GM18951 (cell line): ENCODE measurements at regions not wholly inside any gene's neighbourhood (a gene's known extent, or its start where the extent isn't known, plus 50 kb on each side); places are given as distances from the start of the nearest gene placed in this dataset.
"Not testable (repeated sequence)": the region's sequence is repeated elsewhere in the genome, so short reads cannot be mapped to it uniquely, and the experiment has no call there.

Source experiments
- POLR2A ChIP-seq: IDR thresholded peaks from 4 replicates; pipeline ENCODE4 v1.6.1; 2011; ENCODE audit warnings: mild to moderate bottlenecking; ENCODE audit not compliant: insufficient read length, insufficient read depth; ENCODE audit errors: extremely low read depth
- in situ Hi-C: fragments of 300-500 bp; cut with MboI; formaldehyde crosslinking; loops from one replicate; pipeline ENCODE4 v1.12.0; 2022; ENCODE audit warnings: low sequenced_read_pairs, mixed read lengths, inconsistent platforms; ENCODE audit not compliant: unreplicated experiment

- in situ Hi-C loops = no loop called here
- no peak for TF ChIP-seq POLR2A
Measured at GRCh38 chr1:199020051-199020450, 381.2 kb downstream of the PTPRC start.

DNA sequence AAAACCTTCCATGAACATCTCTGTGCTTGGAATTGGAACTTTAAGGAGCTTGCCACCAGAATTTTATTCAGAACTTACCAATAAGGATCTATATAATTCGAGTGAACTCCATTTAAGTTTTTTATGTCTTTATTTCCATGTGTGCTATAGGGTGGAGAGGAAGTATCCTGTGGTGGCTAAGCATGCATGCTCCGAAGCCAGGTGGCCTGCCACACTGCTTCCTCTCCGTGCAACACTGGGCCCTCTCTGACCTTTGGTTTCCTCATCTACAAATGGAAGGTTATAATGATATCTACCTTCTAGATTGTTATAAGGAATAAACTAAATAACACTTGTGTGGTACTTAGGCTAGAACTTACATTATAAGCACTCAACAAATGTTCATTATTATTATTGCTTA, 382.1 kb downstream of the PTPRC start:
- no peak for TF ChIP-seq POLR2A
- in situ Hi-C loops = no loop called here

DNA sequence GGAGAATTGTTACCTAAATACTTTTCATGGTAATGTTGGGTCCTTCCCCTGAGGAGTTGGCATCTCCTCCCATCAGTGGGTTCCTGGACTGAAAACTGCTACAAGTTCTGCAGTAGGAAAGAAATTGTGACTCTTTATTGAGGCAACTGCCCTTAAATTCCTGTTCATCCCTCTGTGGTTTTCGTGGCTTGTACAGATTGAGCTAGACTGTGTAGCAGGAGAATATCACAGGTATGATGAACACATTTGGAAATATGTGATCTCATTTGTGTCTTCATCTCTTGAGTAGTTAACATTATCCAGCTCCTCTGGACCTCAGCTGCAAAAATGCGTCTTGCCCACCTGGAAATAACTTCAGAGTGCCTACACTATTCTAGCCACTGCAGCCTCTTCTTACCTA, 390.6 kb downstream of the PTPRC start:
- no peak for TF ChIP-seq POLR2A
- in situ Hi-C loops = no loop called here

DNA sequence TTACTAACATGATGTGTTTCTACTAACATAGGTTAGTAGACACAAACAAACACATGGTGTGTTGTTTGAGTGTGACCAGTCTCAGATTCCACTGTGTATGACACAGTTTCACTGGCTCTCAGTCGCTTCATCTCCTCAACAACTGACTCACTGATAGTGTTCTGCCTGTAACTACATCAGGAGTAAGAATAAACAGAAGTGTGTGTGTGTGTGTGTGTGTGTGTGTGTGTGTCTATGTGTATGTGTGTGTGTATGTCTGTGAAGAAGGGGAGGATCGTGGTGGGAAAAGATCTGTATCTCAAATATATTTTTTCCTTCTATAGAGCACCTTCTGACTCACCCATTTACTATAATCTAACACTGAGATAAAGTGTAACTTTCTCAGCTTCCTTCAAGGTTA, 391.0 kb downstream of the PTPRC start:
- in situ Hi-C loops = no loop called here
- TF ChIP-seq POLR2A = no peak

- in situ Hi-C loops = not testable (repeated sequence)
Measured at GRCh38 chr1:199030541-199030940, 391.7 kb downstream of the PTPRC start.

DNA sequence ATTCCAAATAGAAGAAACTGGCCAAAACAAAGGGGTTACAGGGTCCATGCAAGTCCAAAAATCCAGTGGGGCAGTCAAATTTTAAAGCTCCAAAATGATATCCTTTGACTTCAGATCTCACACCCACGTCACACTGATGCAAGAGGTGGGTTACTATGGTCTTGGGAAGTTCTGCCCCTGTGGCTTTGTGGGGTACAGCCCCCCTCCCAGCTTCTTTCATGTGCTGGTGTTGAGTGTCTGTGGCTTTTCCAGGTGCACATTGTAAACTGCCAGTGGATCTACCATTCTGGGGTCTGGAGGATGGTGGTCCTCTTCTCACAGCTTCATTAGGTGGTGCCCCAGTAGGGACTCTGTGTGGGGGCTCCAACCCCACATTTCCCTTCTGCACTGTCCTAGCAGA, 392.3 kb downstream of the PTPRC start:
- in situ Hi-C loops = not testable (repeated sequence)

- in situ Hi-C loops = not testable (repeated sequence)
Measured at GRCh38 chr1:199032479-199032878, 393.6 kb downstream of the PTPRC start.

GRCh38 chr1:199033661-199034060, 394.8 kb downstream of the PTPRC start:
- in situ Hi-C loops = no loop called here
- no peak for TF ChIP-seq POLR2A

GRCh38 chr1:199038156-199038555, 399.3 kb downstream of the PTPRC start:
- in situ Hi-C loops = no loop called here
- TF ChIP-seq POLR2A = no peak

DNA sequence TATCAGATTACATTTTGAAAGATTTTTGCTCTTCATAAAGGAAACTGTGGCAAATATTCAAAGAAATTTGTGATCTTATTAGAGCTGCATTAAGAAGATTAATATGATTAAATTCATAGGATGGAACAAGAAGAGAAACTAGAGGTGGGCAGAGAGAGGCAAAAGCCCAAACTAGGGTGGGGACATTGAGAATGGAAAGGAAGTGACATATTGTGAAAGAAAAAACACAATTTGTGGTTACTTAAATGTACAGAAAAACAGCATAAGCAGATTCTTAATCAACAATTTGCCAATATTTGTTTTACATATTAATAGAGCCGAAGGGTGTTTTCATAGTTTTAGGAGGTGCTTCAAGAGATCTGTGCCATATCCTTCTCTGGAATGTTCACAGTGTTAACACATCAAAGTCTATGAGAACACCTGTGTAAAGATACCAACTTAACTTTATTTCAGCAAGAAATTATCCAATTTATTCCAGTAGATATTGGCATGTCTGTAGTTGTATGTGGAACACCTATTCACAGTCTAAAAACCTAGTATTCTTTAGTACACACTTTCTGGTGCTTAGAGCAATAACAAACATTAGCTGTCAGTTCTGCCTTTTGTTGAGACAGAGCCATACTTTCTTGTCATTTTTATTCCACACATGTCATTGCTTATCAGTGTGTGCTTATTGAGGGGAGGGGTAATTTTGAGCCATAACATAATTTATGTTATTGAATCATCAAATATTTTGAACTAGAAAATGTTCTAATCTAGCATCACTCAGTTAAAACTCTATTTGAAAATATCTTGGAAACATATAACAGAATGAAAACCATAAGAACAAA, 401.5 kb downstream of the PTPRC start:
- no peak for TF ChIP-seq POLR2A
- in situ Hi-C loops = no loop called here

GRCh38 chr1:199041173-199041914, 402.5 kb downstream of the PTPRC start:
- in situ Hi-C loops = no loop called here
- no peak for TF ChIP-seq POLR2A

GRCh38 chr1:199042193-199042592, 403.4 kb downstream of the PTPRC start:
- TF ChIP-seq POLR2A = no peak
- in situ Hi-C loops = no loop called here

DNA sequence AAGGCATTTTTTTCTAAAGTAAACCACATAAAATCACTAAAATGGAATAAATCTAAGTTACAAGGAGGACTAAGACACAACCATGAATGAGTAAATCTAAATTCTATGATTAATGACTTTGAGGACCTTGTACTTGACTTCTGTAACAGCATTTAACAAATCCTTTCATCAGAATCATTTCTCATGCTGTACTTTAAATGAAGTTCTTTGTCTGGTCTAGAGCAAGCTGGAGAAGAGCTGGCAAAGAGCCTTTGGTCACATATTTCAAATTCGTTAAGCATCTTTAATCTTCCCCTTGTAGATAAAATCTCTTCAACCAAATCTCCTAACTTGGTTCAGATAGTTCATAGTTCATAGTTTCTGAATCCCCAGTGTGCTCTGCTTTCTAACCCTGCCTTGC, 405.4 kb downstream of the PTPRC start:
- in situ Hi-C loops = no loop called here
- TF ChIP-seq POLR2A = no peak

DNA sequence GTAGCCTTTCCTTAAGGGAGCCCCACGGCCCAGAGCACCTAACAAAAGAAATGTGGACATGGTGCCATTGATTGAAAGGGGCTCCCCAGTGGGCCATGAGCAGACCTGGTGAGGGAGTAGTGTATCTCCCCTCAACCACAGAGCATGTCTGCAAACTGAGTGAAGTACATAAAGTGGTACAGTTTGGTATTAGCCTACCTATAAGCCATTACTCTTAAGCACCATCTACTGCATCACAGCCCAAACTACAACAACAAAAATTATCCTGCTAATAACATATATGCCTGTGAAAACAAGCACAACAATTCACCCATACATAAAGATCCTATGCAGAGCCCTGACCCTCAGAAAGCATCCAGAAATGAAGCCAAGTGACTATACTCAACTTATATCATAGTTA, 407.8 kb downstream of the PTPRC start:
- no peak for TF ChIP-seq POLR2A
- in situ Hi-C loops = no loop called here
